ENCODE measurements at regions not wholly inside any gene's neighbourhood (a gene's known extent, or its start where the extent isn't known, plus 50 kb on each side); places are given as distances from the start of the nearest gene placed in this dataset.

DNA sequence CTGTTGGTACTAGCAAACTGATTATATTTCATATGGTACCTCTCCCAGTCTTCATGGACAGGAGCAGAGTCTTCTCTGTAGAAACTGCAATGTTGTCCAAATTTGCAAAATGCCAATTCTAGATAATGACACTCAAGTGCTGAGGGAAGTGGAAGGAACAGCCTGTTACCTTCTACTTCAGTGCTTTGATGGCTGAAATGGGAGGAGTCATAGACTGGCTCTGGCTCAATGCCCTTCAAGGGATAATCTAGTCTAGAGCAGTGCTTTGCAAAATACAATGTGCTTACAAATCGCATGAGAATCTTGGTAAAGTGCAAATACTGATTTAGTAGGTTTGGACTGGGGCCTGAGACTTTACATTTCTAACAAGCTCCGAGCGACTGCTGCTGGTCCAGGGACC lies 51.7 kb upstream of the ACP3 start:
- H3K4me1 Mint-ChIP-seq = no peaks in the 10 kb centered on the region
- H3K27ac Mint-ChIP-seq = no peak overlapping the region
- no peak for ATAC-seq
- no peak overlapping the region for H3K4me3 Mint-ChIP-seq
- peaks cover 20% of the 10 kb centered on the region for H3K27me3 Mint-ChIP-seq
- peaks cover 4% of the 10 kb centered on the region for H3K9me3 Mint-ChIP-seq
- no peaks in the 10 kb centered on the region for H3K36me3 Mint-ChIP-seq

DNA sequence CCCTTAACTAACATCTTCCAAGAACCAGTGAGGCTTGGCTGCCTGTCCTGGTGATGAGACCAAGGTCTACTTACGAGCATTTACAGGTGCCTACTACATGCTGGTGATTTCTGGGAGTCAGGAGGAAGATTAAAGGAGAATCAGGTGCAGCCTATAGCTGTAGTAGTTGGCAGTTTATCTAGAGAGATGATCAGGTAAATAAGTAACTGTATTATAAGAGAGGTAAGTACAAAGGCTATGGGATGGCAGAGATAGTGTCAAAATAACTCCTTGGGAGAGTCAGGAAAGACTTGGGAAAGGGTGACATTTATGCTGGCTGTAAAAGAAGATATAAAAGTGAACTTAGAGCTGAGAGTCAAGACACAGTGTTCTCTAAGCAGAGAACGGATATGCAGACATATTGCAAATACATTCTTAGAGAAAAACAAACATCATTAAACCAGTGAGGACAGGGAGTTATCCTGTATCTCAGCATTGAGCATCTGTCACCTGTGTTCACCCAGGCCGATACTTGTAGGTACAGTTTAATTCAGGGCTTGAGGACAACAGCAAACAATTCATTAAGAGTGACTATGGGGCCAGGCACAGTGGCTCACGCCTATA lies 49.7 kb upstream of the ACP3 start:
- no peak for ATAC-seq
- Mint-ChIP-seq H3K4me3 (no peak overlapping the region), H3K36me3 (no peaks in the 10 kb centered on the region), H3K9me3 (peaks cover 4% of the 10 kb centered on the region), H3K27ac (no peak overlapping the region), H3K27me3 (peaks cover 20% of the 10 kb centered on the region), H3K4me1 (no peaks in the 10 kb centered on the region)
